WERI-Rb-1 (cell line): ENCODE measurements at regions not wholly inside any gene's neighbourhood (a gene's known extent, or its start where the extent isn't known, plus 50 kb on each side); places are given as distances from the start of the nearest gene placed in this dataset.

Source experiments
- DNase-seq: peaks from one replicate; pipeline ENCODE4 v3.0.0-alpha.2; 2020
- H3K27ac ChIP-seq: fragments of 250-450 bp; sonication (Bioruptor Pico); 2 replicates; pipeline ENCODE4 v1.5.1; 2020; ENCODE audit warnings: mild to moderate bottlenecking, moderate library complexity
- H3K27me3 ChIP-seq: fragments of 250-450 bp; sonication (Bioruptor Pico); 2 replicates; pipeline ENCODE4 v1.5.1; 2021; ENCODE audit warnings: mild to moderate bottlenecking, low read depth, moderate library complexity; ENCODE audit not compliant: insufficient read depth, severe bottlenecking
- H3K36me3 ChIP-seq: fragments of 250-450 bp; sonication (Bioruptor Pico); 2 replicates; pipeline ENCODE4 v1.5.1; 2020; ENCODE audit warnings: mild to moderate bottlenecking, moderate library complexity
- H3K4me3 ChIP-seq: 2 replicates; pipeline ENCODE4 v1.5.1; 2011; ENCODE audit warnings: low read depth, mild to moderate bottlenecking, control low read depth, low read length
- H3K9me3 ChIP-seq: fragments of 250-450 bp; sonication (Bioruptor Pico); 2 replicates; pipeline ENCODE4 v1.5.1; 2021; ENCODE audit warnings: mild to moderate bottlenecking, moderate library complexity; ENCODE audit not compliant: severe bottlenecking
- TF ChIP-seq, protein P1 (sequence below): IDR thresholded peaks from 2 replicates; pipeline ENCODE4 v1.5.1; 2011; ENCODE audit warnings: low read depth, mild to moderate bottlenecking, control low read depth, inconsistent platforms, low read length

DNA sequence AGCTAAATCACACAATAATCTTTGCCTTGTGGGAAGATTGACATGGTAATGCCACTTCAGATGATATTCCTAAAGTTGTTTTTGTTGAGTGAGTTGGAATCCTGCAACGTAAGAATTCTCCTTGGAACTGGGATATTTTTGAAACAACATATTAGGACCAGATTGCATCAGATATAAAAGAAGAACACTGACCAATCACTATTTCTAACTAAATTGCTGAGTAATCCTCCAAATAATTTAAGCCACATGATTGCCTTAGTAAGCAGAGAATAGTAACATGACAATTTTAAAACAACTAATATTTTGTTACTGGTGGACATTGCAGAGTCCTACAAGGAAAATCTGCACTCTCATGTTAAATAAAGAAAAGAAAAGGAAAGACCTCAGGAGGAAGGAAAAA, 353.9 kb upstream of the LMCD1 start:
- no peaks in the 10 kb centered on the region for H3K27me3 ChIP-seq
- no peak overlapping the region for H3K27ac ChIP-seq
- no peaks in the 10 kb centered on the region for H3K36me3 ChIP-seq
- DNase-seq, result no peak
- TF ChIP-seq, protein P1, sequence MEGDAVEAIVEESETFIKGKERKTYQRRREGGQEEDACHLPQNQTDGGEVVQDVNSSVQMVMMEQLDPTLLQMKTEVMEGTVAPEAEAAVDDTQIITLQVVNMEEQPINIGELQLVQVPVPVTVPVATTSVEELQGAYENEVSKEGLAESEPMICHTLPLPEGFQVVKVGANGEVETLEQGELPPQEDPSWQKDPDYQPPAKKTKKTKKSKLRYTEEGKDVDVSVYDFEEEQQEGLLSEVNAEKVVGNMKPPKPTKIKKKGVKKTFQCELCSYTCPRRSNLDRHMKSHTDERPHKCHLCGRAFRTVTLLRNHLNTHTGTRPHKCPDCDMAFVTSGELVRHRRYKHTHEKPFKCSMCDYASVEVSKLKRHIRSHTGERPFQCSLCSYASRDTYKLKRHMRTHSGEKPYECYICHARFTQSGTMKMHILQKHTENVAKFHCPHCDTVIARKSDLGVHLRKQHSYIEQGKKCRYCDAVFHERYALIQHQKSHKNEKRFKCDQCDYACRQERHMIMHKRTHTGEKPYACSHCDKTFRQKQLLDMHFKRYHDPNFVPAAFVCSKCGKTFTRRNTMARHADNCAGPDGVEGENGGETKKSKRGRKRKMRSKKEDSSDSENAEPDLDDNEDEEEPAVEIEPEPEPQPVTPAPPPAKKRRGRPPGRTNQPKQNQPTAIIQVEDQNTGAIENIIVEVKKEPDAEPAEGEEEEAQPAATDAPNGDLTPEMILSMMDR, result no peak
- no peaks in the 10 kb centered on the region for H3K9me3 ChIP-seq
- H3K4me3 ChIP-seq, result no peak overlapping the region

DNA sequence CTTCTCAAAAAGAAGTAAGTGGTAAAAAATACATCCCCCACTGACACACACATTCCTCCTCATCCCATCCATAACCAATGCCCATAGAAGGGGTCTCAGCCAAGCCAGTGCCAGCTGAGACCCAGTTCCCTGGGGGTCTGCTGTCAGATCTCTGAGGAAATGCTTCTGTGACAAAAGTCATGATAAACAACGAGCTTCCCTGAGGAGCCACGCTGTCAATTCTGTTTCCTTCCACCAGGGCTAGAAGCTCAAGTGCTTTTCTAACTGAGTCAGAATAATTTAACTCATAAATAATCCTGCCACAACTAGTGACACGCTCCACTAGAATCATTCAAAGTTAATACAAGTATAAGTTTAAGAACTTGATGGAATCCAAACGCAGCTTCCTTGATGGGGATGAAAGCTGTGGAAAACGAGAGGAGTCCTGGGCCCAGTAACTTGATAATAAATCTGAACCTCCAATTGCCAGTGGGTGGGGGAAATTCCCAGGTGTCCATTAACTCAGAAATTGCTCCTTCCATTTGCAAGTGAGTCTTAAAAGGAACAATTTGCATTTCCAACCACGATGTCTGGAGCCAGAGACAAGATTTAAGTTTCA, 348.7 kb upstream of the LMCD1 start:
- Histone ChIP-seq H3K4me3 (no peak overlapping the region), H3K27ac (no peak overlapping the region), H3K36me3 (no peaks in the 10 kb centered on the region), H3K9me3 (no peaks in the 10 kb centered on the region), H3K27me3 (no peaks in the 10 kb centered on the region)
- no peak for DNase-seq
- TF ChIP-seq, protein P1, result 0 out of 2 replicates have a peak, but pooled peaks have one; percentile 6

DNA sequence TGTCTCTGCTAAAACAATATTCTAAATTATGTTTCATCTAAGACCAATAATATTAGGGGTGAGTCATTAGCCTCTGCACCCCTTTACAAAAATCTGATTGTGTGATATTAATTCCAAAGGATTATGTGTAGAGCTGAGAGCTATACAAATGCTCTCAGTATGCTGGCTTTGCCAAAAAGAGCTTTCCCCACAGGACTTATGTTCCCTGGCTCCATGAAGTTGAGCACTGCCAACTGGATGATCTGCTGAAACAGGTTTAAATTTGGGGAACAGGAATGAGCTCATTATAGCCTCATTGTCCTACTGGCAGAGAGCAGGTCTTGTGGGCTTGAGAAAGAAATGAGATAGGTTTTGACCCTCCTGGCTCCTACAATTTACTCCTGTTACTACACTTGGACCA, 347.8 kb upstream of the LMCD1 start:
- H3K9me3 ChIP-seq, result no peaks in the 10 kb centered on the region
- no peak for DNase-seq
- H3K36me3 ChIP-seq, result no peaks in the 10 kb centered on the region
- H3K27me3 ChIP-seq, result no peaks in the 10 kb centered on the region
- H3K27ac ChIP-seq, result no peak overlapping the region
- TF ChIP-seq, protein P1, result no peak
- no peak overlapping the region for H3K4me3 ChIP-seq

DNA sequence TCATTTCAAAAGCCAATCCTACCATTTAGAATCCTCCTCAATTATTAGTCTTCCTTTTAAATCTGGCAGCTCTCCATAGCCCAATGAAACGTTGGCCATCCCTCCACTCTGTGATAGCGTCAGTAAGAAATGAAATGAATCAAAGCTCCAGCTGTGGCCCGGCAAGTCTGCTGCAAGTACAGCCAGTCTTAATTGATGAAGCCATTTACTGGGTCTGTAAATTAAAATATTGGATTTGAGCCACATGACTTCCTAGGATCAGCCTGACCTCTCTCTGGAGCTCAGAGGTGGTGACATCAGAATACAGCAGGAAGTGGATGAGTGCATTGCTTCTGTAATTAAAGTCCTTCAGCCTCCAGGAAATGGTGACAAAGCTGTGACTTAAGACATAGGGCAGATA, 347.0 kb upstream of the LMCD1 start:
- Histone ChIP-seq H3K9me3 (no peaks in the 10 kb centered on the region), H3K27me3 (no peaks in the 10 kb centered on the region), H3K4me3 (no peak overlapping the region), H3K36me3 (no peaks in the 10 kb centered on the region), H3K27ac (no peak overlapping the region)
- TF ChIP-seq, protein P1, result no peak
- no peak for DNase-seq

DNA sequence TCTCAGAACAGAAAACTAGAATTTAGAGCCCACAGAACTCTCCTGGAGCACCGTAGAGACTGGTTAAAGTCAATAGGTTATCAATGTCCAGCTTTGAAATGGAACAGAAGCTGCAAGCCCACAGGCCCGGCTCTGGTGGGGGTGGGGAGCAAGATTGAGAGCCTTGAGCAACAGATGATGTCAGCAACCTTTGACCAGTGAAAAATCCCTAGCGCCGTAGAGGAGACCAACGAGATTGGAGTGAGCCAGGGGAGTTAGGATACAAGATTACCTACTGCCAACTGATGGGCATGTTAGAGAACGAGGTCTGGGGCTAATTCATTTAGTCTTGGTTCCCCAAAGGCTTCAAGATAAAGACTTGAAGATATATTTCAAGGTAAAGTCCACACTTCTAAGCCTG, 345.5 kb upstream of the LMCD1 start:
- no peak overlapping the region for H3K4me3 ChIP-seq
- H3K36me3 ChIP-seq, result no peaks in the 10 kb centered on the region
- TF ChIP-seq, protein P1, result no peak
- no peaks in the 10 kb centered on the region for H3K9me3 ChIP-seq
- H3K27ac ChIP-seq, result no peak overlapping the region
- H3K27me3 ChIP-seq, result no peaks in the 10 kb centered on the region
- DNase-seq, result no peak

DNA sequence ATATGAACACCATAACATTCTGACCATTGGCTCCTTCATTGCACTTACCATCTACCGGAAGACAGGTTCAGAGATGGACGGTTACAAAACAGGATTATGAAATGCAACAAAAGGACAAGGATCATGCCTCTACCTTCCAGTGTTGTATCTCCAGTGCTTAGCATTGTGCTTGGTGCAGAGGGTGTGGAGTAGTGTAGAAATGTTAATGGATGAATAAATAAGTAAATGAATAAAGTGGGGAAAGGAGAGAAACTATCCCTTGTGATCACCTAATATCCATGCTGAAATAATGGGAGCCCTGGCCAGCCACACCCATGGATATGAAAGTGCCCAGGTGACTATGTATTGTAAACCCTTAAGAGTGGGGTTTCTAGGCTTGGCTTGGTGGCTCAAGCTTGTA, 344.8 kb upstream of the LMCD1 start:
- TF ChIP-seq, protein P1, result no peak
- Histone ChIP-seq H3K36me3 (no peaks in the 10 kb centered on the region), H3K27ac (no peak overlapping the region), H3K4me3 (no peak overlapping the region), H3K9me3 (no peaks in the 10 kb centered on the region), H3K27me3 (no peaks in the 10 kb centered on the region)
- DNase-seq, result no peak
